ENCODE measurements at regions not wholly inside any gene's neighbourhood (a gene's known extent, or its start where the extent isn't known, plus 50 kb on each side); places are given as distances from the start of the nearest gene placed in this dataset.

DNA sequence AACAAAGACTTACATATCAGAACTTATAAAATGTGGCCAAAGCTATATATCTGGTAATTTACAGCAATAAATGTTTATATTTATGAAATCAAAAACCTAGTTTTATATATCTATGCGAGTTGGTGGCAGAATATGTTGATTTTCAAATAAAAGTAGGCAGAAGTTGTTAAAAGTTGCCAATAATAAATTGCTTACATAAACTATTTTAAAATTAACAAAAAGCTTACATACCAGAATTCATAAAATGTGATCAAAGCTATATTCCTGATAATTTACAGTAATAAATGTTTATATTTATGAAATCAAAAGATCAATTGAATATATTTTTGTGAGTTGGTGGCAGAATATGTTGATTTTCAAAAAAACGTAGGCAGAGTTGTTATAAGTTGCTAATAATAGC, 451.8 kb upstream of the KHDRBS2 start:
- H3K4me3 ChIP-seq (ENCODE audit: control insufficient read depth, low read depth, low read length), result no peak overlapping the region
- TF ChIP-seq, protein P1, sequence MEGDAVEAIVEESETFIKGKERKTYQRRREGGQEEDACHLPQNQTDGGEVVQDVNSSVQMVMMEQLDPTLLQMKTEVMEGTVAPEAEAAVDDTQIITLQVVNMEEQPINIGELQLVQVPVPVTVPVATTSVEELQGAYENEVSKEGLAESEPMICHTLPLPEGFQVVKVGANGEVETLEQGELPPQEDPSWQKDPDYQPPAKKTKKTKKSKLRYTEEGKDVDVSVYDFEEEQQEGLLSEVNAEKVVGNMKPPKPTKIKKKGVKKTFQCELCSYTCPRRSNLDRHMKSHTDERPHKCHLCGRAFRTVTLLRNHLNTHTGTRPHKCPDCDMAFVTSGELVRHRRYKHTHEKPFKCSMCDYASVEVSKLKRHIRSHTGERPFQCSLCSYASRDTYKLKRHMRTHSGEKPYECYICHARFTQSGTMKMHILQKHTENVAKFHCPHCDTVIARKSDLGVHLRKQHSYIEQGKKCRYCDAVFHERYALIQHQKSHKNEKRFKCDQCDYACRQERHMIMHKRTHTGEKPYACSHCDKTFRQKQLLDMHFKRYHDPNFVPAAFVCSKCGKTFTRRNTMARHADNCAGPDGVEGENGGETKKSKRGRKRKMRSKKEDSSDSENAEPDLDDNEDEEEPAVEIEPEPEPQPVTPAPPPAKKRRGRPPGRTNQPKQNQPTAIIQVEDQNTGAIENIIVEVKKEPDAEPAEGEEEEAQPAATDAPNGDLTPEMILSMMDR (conservative IDR thresholded peaks at IDR 0.05; ENCODE audit: control insufficient read depth, insufficient read depth, low read depth, low read length), result no peak
- DNase-seq (ENCODE audit: low read depth), result no peak

DNA sequence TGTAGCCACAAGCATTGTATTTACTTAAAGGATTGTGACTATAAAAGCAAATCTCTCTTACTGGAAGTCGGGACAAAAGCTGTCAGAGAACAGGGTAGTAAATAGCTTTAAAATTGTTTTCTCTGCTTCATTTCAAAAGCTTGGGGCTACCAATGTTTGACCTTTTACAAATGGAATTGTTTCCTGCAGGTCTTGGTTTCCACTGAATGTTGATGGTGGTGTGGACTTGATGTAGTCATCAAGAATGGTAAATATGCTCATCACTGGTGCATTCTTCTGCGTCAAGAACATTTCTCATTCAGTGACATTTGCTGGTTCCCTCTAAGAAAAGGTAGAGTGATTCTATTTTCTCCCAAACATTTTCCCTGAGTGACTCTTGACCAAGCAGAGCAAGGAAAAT, 435.4 kb upstream of the KHDRBS2 start:
- no peak for DNase-seq (ENCODE audit: low read depth)
- H3K4me3 ChIP-seq (ENCODE audit: control insufficient read depth, low read depth, low read length), result no peak overlapping the region
- TF ChIP-seq, protein P1 (conservative IDR thresholded peaks at IDR 0.05; ENCODE audit: control insufficient read depth, insufficient read depth, low read depth, low read length), result no peak

DNA sequence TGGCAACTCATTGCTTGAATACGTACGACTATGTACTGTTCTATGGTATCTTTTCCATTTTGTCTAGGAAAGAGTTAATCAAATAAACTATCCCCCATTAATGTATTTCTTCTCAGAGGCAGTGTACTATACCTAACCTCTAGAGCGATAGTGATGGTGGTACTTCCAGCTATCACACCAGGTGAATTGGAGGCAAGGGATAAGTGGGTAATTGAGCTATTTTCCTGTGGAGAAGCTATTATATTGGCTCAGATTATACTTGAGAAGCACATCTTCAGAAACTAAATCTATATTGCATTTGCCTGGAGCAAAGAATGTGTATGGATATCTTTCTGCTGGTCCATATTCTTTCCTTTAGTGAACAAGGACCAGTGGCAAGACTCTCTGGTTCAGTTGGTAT, 430.7 kb upstream of the KHDRBS2 start:
- H3K4me3 ChIP-seq (ENCODE audit: control insufficient read depth, low read depth, low read length), result no peak overlapping the region
- TF ChIP-seq, protein P1 (conservative IDR thresholded peaks at IDR 0.05; ENCODE audit: control insufficient read depth, insufficient read depth, low read depth, low read length), result no peak

GRCh38 chr6:62714112-62714511, 428.1 kb upstream of the KHDRBS2 start:
- TF ChIP-seq, protein P1 (conservative IDR thresholded peaks at IDR 0.05; ENCODE audit: control insufficient read depth, insufficient read depth, low read depth, low read length), result no peak
- no peak for DNase-seq (ENCODE audit: low read depth)

More for the DNA sequence above, 430.7 kb upstream of the KHDRBS2 start:
- DNase-seq (ENCODE audit: low read depth), result no peak

DNA sequence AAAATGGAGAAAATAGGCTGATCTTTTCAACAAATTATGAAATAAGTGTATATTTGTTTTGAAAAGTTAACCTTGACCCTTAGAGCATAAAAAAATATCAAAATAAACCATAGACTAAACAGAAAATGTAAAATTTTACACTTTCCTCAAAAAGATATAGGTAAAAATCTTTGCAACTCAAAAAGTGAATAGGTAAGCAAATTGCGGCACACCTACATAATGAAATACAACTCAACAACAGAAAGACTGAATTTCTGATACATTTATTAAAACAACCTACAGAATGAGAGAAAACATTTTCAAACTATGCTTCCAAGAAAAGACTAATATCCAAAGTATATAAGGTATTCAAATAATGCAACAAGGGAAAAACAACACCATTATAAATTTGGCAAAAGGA, 425.7 kb upstream of the KHDRBS2 start:
- no peak overlapping the region for H3K4me3 ChIP-seq (ENCODE audit: control insufficient read depth, low read depth, low read length)
- TF ChIP-seq, protein P1 (conservative IDR thresholded peaks at IDR 0.05; ENCODE audit: control insufficient read depth, insufficient read depth, low read depth, low read length), result no peak
- no peak for DNase-seq (ENCODE audit: low read depth)

More at GRCh38 chr6:62714112-62714511, 428.1 kb upstream of the KHDRBS2 start:
- no peak overlapping the region for H3K4me3 ChIP-seq (ENCODE audit: control insufficient read depth, low read depth, low read length)

GRCh38 chr6:62707914-62708313, 421.9 kb upstream of the KHDRBS2 start:
- TF ChIP-seq, protein P1 (conservative IDR thresholded peaks at IDR 0.05; ENCODE audit: control insufficient read depth, insufficient read depth, low read depth, low read length), result no peak
- DNase-seq (ENCODE audit: low read depth), result no peak
- no peak overlapping the region for H3K4me3 ChIP-seq (ENCODE audit: control insufficient read depth, low read depth, low read length)

GRCh38 chr6:62707156-62707555, 421.1 kb upstream of the KHDRBS2 start:
- TF ChIP-seq, protein P1 (conservative IDR thresholded peaks at IDR 0.05; ENCODE audit: control insufficient read depth, insufficient read depth, low read depth, low read length), result no peak
- H3K4me3 ChIP-seq (ENCODE audit: control insufficient read depth, low read depth, low read length), result no peak overlapping the region
- no peak for DNase-seq (ENCODE audit: low read depth)
